Superior temporal gyrus (tissue), 1 donor: ENCODE measurements at regions not wholly inside any gene's neighbourhood (a gene's known extent, or its start where the extent isn't known, plus 50 kb on each side); places are given as distances from the start of the nearest gene placed in this dataset.
"Not testable (repeated sequence)": the region's sequence is repeated elsewhere in the genome, so short reads cannot be mapped to it uniquely, and the experiment has no call there.

Experiments used
- DNase-seq: peaks from one replicate; pipeline ENCODE4 v3.0.0-alpha.2; 2016; ENCODE audit errors: extremely low spot score

GRCh38 chr13:37475151-37475550 lies 123.4 kb downstream of the POSTN start:
- DNase-seq, result no peak

- no peak for DNase-seq
Measured at GRCh38 chr13:37473035-37473434, 125.5 kb downstream of the POSTN start.

DNA sequence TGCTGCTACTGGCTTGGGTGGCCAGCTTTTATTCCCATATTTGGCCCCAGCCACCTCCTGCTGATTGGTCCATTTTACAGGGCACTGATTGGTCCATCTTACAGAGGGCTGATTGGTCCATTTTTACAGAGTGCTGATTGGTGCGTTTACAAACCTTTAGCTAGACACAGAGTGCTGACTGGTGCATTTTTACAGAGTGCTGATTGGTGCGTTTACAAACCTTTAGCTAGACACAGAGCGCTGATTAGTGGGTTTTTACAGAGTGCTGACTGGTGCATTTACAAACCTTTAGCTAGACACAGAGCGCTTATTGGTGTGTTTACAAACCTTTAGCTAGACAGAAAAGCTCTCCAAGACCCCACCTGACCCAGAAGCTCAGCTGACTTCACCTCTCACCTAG lies 126.3 kb downstream of the POSTN start:
- not testable (repeated sequence) for DNase-seq

- no peak for DNase-seq
Measured at GRCh38 chr13:37460166-37460565, 138.4 kb downstream of the POSTN start.

DNA sequence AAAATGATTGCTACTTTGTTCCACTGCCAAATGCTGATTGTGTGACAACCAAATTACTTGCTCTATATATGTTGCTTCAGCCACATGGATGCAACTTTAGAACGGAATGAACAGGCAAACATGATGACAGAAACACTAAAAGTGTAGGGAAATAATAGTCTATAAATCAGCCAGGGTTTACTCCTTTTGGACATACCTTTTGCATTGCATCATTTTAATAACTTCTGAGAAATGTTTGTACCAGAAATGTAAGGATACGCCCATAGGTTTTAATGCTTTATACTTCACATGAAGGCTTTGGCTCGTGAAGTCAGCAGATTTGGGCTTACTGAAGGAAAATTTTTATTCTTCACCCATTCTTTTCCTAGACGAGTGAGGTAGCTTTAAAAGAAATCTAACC lies 141.0 kb downstream of the POSTN start:
- DNase-seq, result no peak

DNA sequence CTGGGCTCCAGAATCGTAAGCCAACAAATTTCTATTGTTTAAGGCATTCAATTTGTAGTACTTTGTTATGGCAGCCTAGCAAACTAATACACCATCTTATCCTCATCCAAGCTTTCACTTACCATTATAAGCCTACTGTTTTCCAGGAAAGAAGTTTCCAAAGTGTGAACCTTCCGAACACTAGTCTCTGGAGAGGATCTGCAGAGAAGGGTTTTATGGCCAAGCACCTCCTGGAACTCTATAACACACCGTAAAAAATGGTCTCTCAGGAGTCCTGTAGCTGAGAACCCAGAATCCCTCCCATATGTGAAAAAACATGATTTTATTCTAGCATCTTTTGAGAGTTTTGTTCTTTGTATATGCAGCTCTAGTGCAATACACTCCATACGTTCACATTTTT lies 142.1 kb downstream of the POSTN start:
- no peak for DNase-seq

DNA sequence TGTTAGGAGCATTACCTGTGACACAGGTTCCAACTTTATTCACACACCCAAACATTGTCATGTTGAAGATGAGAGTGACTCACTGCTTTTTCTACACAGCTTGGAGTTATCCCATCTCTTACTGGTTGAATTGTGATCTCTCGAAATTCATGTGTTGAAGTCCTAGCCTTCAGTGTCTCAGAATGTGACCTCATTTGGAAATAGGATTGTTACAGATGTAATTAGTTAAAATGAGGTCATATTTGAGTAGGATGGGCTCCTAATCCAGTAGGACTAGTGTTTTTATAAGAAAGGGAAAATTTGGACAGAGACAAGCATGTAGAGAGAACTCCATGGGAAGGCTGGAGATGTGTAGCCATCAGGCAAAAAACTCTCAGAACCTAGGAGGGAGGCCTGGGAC lies 142.5 kb downstream of the POSTN start:
- DNase-seq, result no peak

DNA sequence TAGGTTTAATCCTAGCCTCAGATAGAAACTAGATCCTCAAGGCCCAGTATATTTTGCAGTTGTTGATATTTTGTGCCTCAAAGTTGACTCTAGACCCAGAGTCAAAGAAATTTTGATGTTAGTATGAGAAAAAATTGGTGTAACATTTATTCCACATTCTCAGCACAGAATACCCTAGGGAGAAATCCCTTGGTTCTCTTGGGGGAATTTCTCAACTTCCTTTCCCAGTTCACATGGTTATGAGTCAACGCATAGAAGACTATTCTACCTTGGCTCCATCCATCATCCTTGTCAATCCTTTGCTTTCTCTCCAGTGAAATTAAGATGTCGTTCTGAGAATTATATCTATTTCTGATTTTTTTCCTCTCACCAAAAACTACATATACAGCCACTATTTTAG lies 145.3 kb downstream of the POSTN start:
- no peak for DNase-seq

DNA sequence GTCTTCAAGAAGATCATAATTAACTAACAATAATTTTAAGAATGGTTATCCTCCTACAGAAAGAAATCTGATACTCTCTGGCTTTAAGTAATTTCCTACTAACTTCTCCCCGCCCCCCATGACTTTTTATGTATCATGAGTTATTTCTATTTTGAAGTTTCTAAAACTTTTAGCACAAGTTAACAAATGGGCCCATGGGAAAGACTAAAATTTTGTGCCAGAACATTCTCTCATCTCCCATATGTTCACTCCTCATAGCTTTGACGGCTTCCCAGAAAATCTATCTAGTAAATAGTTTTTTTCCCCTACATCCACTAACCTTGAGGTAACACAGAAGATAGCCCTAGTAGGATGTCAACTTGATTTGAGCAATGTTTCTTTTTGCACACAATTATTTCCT lies 148.3 kb downstream of the POSTN start:
- DNase-seq, result no peak

DNA sequence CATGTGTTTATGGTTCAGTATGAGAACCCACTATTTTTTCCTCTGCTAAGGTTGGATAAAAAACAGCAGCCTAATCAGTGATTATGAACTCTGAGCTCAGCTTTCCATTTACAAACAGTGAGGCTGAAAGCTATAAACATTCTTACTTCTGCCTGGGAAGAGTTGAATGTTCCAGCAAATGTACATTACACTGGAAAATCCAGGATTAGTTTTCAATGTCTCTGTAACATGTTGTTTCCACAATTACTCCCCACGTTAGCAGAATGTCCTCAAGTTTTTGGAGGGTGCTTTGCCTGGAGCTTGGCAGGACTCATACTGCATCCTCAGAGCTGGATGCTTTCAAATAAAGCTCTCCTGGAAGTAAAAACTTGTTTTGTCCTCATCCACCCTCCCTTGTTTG lies 150.4 kb downstream of the POSTN start:
- peak; percentile 13 for DNase-seq

DNA sequence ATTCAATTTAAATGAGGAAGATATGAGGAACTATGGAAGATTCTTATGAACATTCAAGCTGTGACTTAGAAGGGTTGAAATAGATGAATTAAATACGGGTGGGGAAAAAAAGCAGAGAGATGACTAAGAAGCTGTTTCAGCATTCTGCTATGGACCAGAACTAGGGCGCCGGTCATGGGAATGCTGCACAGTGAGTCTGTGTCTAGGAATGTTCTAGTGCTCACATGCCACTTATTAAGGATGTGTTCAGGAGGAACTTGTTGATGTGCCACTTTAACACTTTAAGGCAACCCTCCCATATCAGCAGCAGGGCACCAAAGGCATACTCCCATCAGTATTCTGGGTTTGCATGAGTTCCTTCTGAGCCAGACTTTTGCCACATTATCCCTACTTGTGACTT lies 152.1 kb downstream of the POSTN start:
- no peak for DNase-seq

- no peak for DNase-seq
Measured at GRCh38 chr13:37443538-37443937, 155.0 kb downstream of the POSTN start.

GRCh38 chr13:37442996-37443395 lies 155.6 kb downstream of the POSTN start:
- DNase-seq, result no peak

DNA sequence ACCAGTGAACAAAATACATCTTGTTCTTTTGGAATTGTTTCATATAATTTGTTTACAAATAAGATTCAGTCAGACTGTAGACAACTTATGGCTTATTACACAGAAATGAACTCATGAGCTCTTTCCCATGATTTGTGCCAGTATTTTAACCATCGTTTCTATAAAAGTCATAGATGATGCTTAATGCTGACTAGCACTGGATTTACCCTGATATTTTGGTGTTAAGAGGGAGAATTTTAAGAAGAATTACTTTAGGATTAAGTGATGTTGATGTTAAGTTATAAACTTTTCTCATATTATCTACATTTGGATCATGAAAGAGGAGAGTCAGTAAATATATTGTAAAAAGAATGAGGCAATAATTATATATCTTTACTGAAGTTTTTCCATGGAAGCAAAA lies 162.7 kb downstream of the POSTN start:
- DNase-seq, result no peak

GRCh38 chr13:37433086-37433485 lies 165.5 kb downstream of the POSTN start:
- no peak for DNase-seq

DNA sequence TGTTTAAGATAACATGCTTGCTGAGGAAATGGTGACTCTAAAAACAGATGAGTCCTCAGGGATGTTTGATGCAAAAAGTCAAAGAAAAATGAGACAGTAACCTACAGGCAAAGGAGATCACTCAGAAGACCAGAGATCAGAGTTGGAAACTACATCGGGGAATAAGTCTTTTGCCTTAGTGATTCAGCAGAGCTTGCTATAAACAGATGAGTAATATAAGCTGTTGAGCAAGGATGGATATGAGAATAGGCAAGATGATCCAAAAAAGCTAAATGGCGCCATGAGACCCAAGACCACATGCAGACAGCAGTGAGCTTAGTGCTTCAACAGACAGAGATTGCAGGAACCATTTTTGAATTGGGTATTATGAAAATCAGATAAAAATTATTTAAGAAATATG lies 168.6 kb downstream of the POSTN start:
- no peak for DNase-seq

GRCh38 chr13:37427843-37428494 lies 170.6 kb downstream of the POSTN start:
- DNase-seq, result no peak

GRCh38 chr13:37418490-37418889 lies 180.1 kb downstream of the POSTN start:
- DNase-seq, result no peak

DNA sequence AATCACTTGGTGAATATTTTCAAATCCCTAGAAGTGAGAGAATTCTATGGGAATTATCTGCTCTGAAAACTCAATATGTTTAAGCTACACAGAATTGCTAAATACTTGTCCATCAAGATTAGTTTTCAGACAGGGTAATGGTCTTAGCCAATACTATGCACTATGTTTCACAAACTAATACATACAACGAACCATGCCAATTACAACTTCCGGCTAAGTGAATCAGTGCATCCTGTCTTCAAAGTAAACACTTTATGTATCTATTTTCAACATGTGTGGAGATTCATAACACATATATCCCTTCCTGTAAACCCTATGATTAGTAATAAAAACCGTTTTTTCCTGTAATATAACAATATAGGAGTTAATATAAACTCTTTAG lies 181.5 kb downstream of the POSTN start:
- no peak for DNase-seq

- no peak for DNase-seq
Measured at GRCh38 chr13:37416291-37417059, 182.1 kb downstream of the POSTN start.

DNA sequence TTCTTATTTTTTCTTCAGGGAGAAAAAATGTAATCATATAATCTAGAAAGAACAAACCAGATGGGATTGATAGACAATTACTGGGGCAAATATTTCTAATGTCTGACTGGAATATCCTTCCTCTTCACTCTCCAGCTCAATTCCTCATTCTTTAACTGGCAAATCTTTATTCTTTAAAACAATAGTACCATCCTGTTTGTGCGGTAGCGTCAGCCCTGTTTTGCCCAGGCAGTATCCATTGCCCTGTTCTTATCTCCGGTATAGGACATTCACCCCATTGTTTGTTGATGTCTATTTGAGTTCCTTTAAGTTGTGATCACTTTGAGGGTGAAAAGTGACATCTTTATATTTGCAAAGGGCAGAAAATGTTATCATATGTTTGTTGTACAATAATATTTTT lies 185.4 kb downstream of the POSTN start:
- no peak for DNase-seq

GRCh38 chr13:37412241-37412921 lies 186.2 kb downstream of the POSTN start:
- DNase-seq, result no peak

DNA sequence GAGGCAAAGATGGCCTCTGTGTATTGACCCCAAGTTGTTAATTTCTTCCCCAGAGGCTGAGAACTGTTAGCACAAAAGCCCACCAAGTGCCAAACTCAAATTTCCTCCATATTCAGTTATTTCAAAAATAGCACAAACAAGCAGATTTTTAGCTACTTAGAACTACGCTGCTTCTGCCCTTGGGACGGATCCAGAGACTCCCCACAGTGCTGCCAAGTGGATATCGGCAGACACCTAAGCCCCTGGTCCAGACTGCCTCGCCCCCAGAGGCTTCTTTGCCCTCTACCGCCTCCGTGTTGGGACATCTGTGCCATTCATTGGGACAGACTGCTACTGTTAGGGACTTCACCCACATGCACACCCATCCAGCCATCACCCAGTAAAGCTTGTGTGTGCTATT lies 188.3 kb downstream of the POSTN start:
- no peak for DNase-seq
